ENCODE measurements at regions not wholly inside any gene's neighbourhood (a gene's known extent, or its start where the extent isn't known, plus 50 kb on each side); places are given as distances from the start of the nearest gene placed in this dataset.

- no peak for TF ChIP-seq RAD21 (IDR thresholded peaks at IDR 0.05; ENCODE audit: low read length)
- TF ChIP-seq CHD1 (IDR thresholded peaks at IDR 0.05; ENCODE audit: low read depth, low read length): no peak
- no peak for TF ChIP-seq MAFK (IDR thresholded peaks at IDR 0.05; ENCODE audit: low read depth, low read length)
- TF ChIP-seq BHLHE40 (IDR thresholded peaks at IDR 0.05; ENCODE audit: low read depth, low read length): no peak
- TF ChIP-seq RCOR1 (IDR thresholded peaks at IDR 0.05; ENCODE audit: insufficient replicate concordance, low read length): no peak
- no peak for TF ChIP-seq MXI1 (IDR thresholded peaks at IDR 0.05; ENCODE audit: borderline replicate concordance, low read depth, low read length)
- TF ChIP-seq POLR2A (IDR thresholded peaks at IDR 0.05; ENCODE audit: low read depth, low read length): no peak
- no peak for TF ChIP-seq FOS (IDR thresholded peaks at IDR 0.05; ENCODE audit: low read depth, low read length)
- TF ChIP-seq CEBPB (IDR thresholded peaks at IDR 0.05; ENCODE audit: low read depth, low read length): no peak
- TF ChIP-seq CTCF (conservative IDR thresholded peaks at IDR 0.05; ENCODE audit: low read depth, low read length): no peak
- no peak for TF ChIP-seq SMC3 (IDR thresholded peaks at IDR 0.05; ENCODE audit: low read depth, low read length)
- TF ChIP-seq RFX5 (IDR thresholded peaks at IDR 0.05; ENCODE audit: low read depth, low read length): no peak
- no peak for TF ChIP-seq USF2 (IDR thresholded peaks at IDR 0.05; ENCODE audit: low read depth, low read length)
- TF ChIP-seq NFE2L2 (IDR thresholded peaks at IDR 0.05; ENCODE audit: low read depth, low read length): no peak
- no peak for TF ChIP-seq MAZ (IDR thresholded peaks at IDR 0.05; ENCODE audit: borderline replicate concordance, low read depth, low read length)
- no peak for TF ChIP-seq ELK1 (IDR thresholded peaks at IDR 0.05; ENCODE audit: borderline replicate concordance, low read depth, low read length)
- Histone ChIP-seq H3K4me3 (ENCODE audit: insufficient read depth, low read depth, low read length) (no peak overlapping the region), H3K9me3 (ENCODE audit: control insufficient read depth, insufficient read depth, low read length) (no peaks in the 10 kb centered on the region), H2BK20ac (ENCODE audit: low read depth, low read length) (no peak overlapping the region), H3K9me1 (ENCODE audit: insufficient read depth, low read length) (no peaks in the 10 kb centered on the region), H2BK120ac (ENCODE audit: low read depth, low read length) (no peak overlapping the region), H3K27ac (ENCODE audit: insufficient read depth, low read length) (no peak overlapping the region), H3K9ac (ENCODE audit: low read depth, low read length) (no peak overlapping the region), H3K56ac (ENCODE audit: extremely low read depth, insufficient read depth, low read length) (no peak overlapping the region), H3K23ac (ENCODE audit: low read depth, low read length) (no peak overlapping the region), H3K36me3 (ENCODE audit: control insufficient read depth, insufficient read depth, low read length) (no peaks in the 10 kb centered on the region), H4K91ac (ENCODE audit: insufficient read depth, low read depth, low read length) (no peak overlapping the region), H3K14ac (replicated peaks; ENCODE audit: low read depth, low read length) (no peak overlapping the region), H4K20me1 (ENCODE audit: insufficient read depth, low read length) (no peaks in the 10 kb centered on the region), H3K4ac (ENCODE audit: low read depth, low read length) (no peak overlapping the region), H4K5ac (ENCODE audit: low read depth, low read length) (no peak overlapping the region), H3K27me3 (ENCODE audit: control insufficient read depth, insufficient read depth, low read length) (peaks cover 18% of the 10 kb centered on the region), H4K8ac (ENCODE audit: low read depth in 2 of 2, low read length in 2 of 2) (no peak overlapping the region), H3K4me2 (ENCODE audit: low read depth, low read length) (no peak overlapping the region), H2AK5ac (ENCODE audit: low read depth, low read length) (no peak overlapping the region), H2AFZ (replicated peaks; ENCODE audit: low read length, poor library complexity) (no peak overlapping the region), H3K79me1 (ENCODE audit: low read depth in 1 of 2, low read length in 2 of 2) (no peaks in the 10 kb centered on the region), H3K4me1 (ENCODE audit: control insufficient read depth, insufficient read depth, low read length) (no peaks in the 10 kb centered on the region), H3K18ac (ENCODE audit: low read depth, low read length) (no peak overlapping the region), H2BK5ac (ENCODE audit: low read depth, low read length, poor library complexity, severe bottlenecking) (no peak overlapping the region), H2AK9ac (replicated peaks; ENCODE audit: low read depth, low read length, poor library complexity) (no peak overlapping the region), H2BK15ac (ENCODE audit: low read depth, low read length) (no peak overlapping the region)
- intact Hi-C loops (cut with micrococcal nuclease) (no loop called here), in situ Hi-C loops (cut with MboI; ENCODE audit: low sequenced_read_pairs) (no loop called here), dilution Hi-C loops (cut with HindIII; ENCODE audit: low sequenced_read_pairs, unreplicated experiment) (no loop called here)
- BruUV-seq (replicated peaks): no TSS peak
- ChIA-PET POLR2A (ENCODE audit: unreplicated experiment) (no interaction called here), CTCF (interaction anchor here (1.0 to 1.2 kb wide), 2 partner anchors 14 to 17 kb away, joined by 3 read pairs; no protein-coding TSS in a partner anchor)
- DNase-seq: no peak
- ATAC-seq (ENCODE audit: low read depth): no peak
- no CpG with 5 or more reads among the region's 2 CpGs for WGBS, 2 experiments (ENCODE audit: extremely low coverage in 2 of 2, insufficient read length in 1 of 2)
Measured at GRCh38 chr1:65704318-65704717, 88.4 kb upstream of the PDE4B start.
